ENCODE measurements at regions not wholly inside any gene's neighbourhood (a gene's known extent, or its start where the extent isn't known, plus 50 kb on each side); places are given as distances from the start of the nearest gene placed in this dataset.

DNA sequence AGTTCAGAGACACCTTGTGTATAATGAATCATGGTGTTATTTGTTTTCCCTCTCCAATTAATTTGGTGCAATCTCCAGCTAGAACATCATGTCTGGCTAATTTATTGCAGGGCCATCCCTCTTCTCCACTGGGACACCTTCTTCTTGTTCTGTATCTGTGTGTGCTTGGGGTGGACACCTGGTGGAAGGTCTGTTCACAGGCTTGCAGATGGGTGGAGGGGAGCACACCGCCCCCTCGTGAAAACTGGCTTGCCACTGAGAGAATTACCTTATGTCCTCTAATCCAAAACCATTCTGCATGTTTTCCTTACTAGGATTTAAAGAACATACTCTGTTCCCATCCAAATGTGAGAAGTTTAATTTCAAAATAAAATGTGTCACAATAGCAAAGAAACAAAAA is 1160.4 kb upstream of the ZEB2 start:
- 84 to 93% (median 89%) methylated on average over 2 of the region's 2 CpGs for WGBS, 3 donors
- intact Hi-C loops (cut with DNase I), result no loop called here
- no peaks in the 10 kb centered on the region for H3K4me1 ChIP-seq
- no peak for ATAC-seq
- H3K36me3 ChIP-seq (ENCODE audit: insufficient read depth in 1 of 2, low read depth in 1 of 2), result no peaks in the 10 kb centered on the region
- H3K27ac ChIP-seq, result no peak overlapping the region
- H3K9me3 ChIP-seq, result no peaks in the 10 kb centered on the region
- TF ChIP-seq CTCF (IDR thresholded peaks at IDR 0.05), result no peak
- H3K27me3 ChIP-seq (ENCODE audit: insufficient read depth in 3 of 3, low read length in 2 of 3), result no peaks in the 10 kb centered on the region
- no peak overlapping the region for H3K4me3 ChIP-seq
- no peak for DNase-seq

DNA sequence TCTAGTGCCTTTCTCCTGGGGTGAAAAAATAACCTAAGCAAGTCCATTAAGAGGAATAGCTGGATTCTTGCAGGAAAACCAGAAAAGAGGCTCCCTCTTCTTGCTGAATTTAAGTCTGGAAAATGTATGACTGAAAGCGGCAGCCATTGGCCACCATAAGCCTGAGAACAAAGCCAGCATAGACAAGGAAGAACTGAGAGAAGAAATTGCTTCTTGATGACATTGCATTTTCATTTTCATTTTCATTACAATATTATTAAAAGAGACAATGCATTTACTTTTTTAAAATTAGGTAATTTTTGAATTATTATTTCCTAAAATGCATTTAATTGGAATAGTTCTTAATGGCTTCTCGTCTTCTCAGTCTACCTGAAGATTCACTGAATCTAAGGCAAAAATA is 1157.5 kb upstream of the ZEB2 start:
- TF ChIP-seq CTCF (IDR thresholded peaks at IDR 0.05), result no peak
- ATAC-seq (no peak), DNase-seq (no peak)
- 88 to 99% (median 92%) methylated on average over 2 of the region's 2 CpGs for WGBS, 3 donors
- Histone ChIP-seq H3K4me1 (no peaks in the 10 kb centered on the region), H3K9me3 (no peaks in the 10 kb centered on the region), H3K27me3 (ENCODE audit: insufficient read depth in 3 of 3, low read length in 2 of 3) (no peaks in the 10 kb centered on the region), H3K27ac (no peak overlapping the region), H3K4me3 (no peak overlapping the region), H3K36me3 (ENCODE audit: insufficient read depth in 1 of 2, low read depth in 1 of 2) (no peaks in the 10 kb centered on the region)
- intact Hi-C loops (cut with DNase I), result no loop called here

DNA sequence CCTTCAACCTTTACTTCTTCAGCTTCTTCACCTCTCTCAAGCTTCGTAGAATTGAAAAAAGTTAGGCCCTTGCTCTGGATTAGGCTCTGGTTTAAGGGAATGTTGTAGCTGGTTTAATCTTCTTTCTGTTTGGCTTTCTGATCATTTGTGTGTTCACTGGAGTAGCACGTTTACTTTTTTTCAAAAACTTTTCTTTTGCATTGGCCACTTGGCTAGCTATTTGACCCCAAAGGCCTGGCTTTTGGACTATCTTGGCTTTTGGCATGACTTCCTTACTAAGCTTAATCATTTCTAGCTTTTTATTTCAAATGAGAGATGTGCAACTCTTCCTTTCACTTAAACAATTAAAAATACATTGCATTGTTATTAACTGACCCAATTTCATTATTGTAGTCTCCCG is 1154.8 kb upstream of the ZEB2 start:
- no peaks in the 10 kb centered on the region for H3K4me1 ChIP-seq
- H3K4me3 ChIP-seq, result no peak overlapping the region
- H3K9me3 ChIP-seq, result no peaks in the 10 kb centered on the region
- TF ChIP-seq CTCF (IDR thresholded peaks at IDR 0.05), result no peak
- no peak for DNase-seq
- intact Hi-C loops (cut with DNase I), result no loop called here
- no peak overlapping the region for H3K27ac ChIP-seq
- no peaks in the 10 kb centered on the region for H3K27me3 ChIP-seq (ENCODE audit: insufficient read depth in 3 of 3, low read length in 2 of 3)
- 71 to 79% (median 71%) methylated on average over 3 of the region's 3 CpGs for WGBS, 3 donors
- no peaks in the 10 kb centered on the region for H3K36me3 ChIP-seq (ENCODE audit: insufficient read depth in 1 of 2, low read depth in 1 of 2)
- ATAC-seq, result no peak

DNA sequence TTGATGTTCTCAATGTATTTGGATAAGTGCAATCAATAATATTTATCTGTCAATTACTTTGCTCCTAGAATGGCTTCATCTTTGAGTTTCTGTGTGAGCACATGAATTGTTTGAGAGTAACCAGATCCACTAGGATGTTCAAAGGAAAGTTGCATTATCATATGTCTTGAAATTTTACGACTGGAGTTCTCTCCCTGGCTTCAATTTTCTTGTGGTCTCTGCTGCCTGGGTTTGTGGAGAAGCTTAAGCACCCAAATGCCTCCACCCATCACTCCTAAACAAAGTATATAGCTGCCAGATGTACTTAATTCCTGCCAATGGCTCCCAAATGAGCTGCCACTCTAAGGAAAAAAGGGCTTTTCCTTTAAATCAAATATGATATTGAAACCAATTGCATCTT is 1149.4 kb upstream of the ZEB2 start:
- ATAC-seq, result no peak
- Histone ChIP-seq H3K4me1 (no peaks in the 10 kb centered on the region), H3K27ac (no peak overlapping the region), H3K27me3 (ENCODE audit: insufficient read depth in 3 of 3, low read length in 2 of 3) (no peaks in the 10 kb centered on the region), H3K9me3 (no peaks in the 10 kb centered on the region), H3K4me3 (no peak overlapping the region), H3K36me3 (ENCODE audit: insufficient read depth in 1 of 2, low read depth in 1 of 2) (no peaks in the 10 kb centered on the region)
- intact Hi-C loops (cut with DNase I), result no loop called here
- TF ChIP-seq CTCF (IDR thresholded peaks at IDR 0.05), result no peak
- no peak for DNase-seq
- 55 to 73% (median 65%) methylated on average over 1 of the region's 1 CpG for WGBS, 3 donors

DNA sequence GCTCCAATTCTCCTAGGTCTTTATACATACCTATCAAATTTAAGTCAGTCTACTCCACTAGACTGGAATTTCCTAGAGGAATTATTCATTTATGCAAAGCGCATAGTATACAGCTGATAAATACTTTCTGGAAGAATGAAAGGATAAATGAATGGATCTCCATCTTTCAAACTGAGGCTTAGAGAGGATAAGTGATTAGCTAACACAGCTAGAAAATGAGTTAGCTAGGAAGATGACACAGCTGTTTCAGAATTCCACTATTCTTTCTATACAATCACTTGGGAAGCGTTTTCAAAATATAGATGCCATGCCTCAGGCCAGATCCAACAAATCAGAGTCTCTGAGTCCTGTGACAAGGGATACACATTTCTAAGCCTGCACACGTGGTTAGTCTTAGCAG is 1146.6 kb upstream of the ZEB2 start:
- no peak for DNase-seq
- Histone ChIP-seq H3K36me3 (ENCODE audit: insufficient read depth in 1 of 2, low read depth in 1 of 2) (no peaks in the 10 kb centered on the region), H3K4me3 (no peak overlapping the region), H3K27ac (no peak overlapping the region), H3K4me1 (no peaks in the 10 kb centered on the region), H3K27me3 (ENCODE audit: insufficient read depth in 3 of 3, low read length in 2 of 3) (no peaks in the 10 kb centered on the region), H3K9me3 (no peaks in the 10 kb centered on the region)
- 74 to 80% (median 79%) methylated on average over 3 of the region's 3 CpGs for WGBS, 3 donors
- no peak for TF ChIP-seq CTCF (IDR thresholded peaks at IDR 0.05)
- no peak for ATAC-seq
- intact Hi-C loops (cut with DNase I), result no loop called here

Measured in psoas muscle (tissue), 7 donors.